GM18502 (cell line): ENCODE measurements at regions not wholly inside any gene's neighbourhood (a gene's known extent, or its start where the extent isn't known, plus 50 kb on each side); places are given as distances from the start of the nearest gene placed in this dataset.

Experiments
- ATAC-seq: cut with Tn5 transposase; IDR thresholded peaks from one replicate; pipeline ENCODE4 v1.9.1; 2021; ENCODE audit warnings: mild to moderate bottlenecking; ENCODE audit not compliant: unreplicated experiment, poor library complexity

- ATAC-seq: no peak
Measured at GRCh38 chr9:17846948-17847655, 268.2 kb downstream of the SH3GL2 start.

- ATAC-seq: no peak
Measured at GRCh38 chr9:17847908-17848307, 269.0 kb downstream of the SH3GL2 start.

- ATAC-seq: no peak
Measured at GRCh38 chr9:17852108-17852507, 273.2 kb downstream of the SH3GL2 start.

- no peak for ATAC-seq
Measured at GRCh38 chr9:17854487-17854886, 275.6 kb downstream of the SH3GL2 start.

- no peak for ATAC-seq
Measured at GRCh38 chr9:17856995-17857394, 278.1 kb downstream of the SH3GL2 start.

- ATAC-seq: no peak
Measured at GRCh38 chr9:17859228-17859627, 280.4 kb downstream of the SH3GL2 start.

- no peak for ATAC-seq
Measured at GRCh38 chr9:17859987-17860386, 281.1 kb downstream of the SH3GL2 start.

GRCh38 chr9:17862101-17862500 lies 283.2 kb downstream of the SH3GL2 start:
- ATAC-seq: no peak

- ATAC-seq: no peak
Measured at GRCh38 chr9:17862629-17863028, 283.8 kb downstream of the SH3GL2 start.

- peak; percentile 89 for ATAC-seq
Measured at GRCh38 chr9:17863213-17863883, 284.5 kb downstream of the SH3GL2 start.

- no peak for ATAC-seq
Measured at GRCh38 chr9:17863924-17864323, 285.1 kb downstream of the SH3GL2 start.

GRCh38 chr9:17864951-17865350 lies 286.1 kb downstream of the SH3GL2 start:
- ATAC-seq: no peak

- ATAC-seq: no peak
Measured at GRCh38 chr9:17865881-17866280, 287.0 kb downstream of the SH3GL2 start.

GRCh38 chr9:17870722-17871121 lies 291.9 kb downstream of the SH3GL2 start:
- no peak for ATAC-seq

GRCh38 chr9:17871213-17871890 lies 292.5 kb downstream of the SH3GL2 start:
- ATAC-seq: no peak

GRCh38 chr9:17875886-17876285 lies 297.0 kb downstream of the SH3GL2 start:
- no peak for ATAC-seq

GRCh38 chr9:17876687-17877086 lies 297.8 kb downstream of the SH3GL2 start:
- ATAC-seq: no peak

- no peak for ATAC-seq
Measured at GRCh38 chr9:17878810-17879370, 300.0 kb downstream of the SH3GL2 start.

- no peak for ATAC-seq
Measured at GRCh38 chr9:17881371-17881770, 302.5 kb downstream of the SH3GL2 start.

GRCh38 chr9:17882688-17883594 lies 304.1 kb downstream of the SH3GL2 start:
- ATAC-seq: no peak
